ENCODE measurements at regions not wholly inside any gene's neighbourhood (a gene's known extent, or its start where the extent isn't known, plus 50 kb on each side); places are given as distances from the start of the nearest gene placed in this dataset.

DNA sequence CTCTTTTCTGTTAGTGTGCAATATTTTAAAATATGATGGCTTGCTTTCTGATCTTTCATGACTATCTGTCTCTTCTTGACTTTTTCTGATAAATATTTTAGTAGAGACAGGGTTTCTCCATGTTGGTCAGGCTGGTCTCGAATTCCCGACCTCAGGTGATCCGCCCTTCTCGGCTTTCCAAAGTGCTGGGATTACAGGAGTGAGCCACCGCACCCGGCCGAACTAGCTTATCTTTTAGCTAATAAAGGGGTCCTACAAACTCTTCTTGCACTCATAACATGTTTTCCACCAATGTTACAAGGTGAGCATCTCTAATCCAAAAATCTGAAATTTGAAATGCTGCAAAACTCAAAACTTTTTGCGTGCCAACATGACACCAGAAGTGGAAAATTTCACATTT is 535.2 kb upstream of the PCDH20 start:
- TF ChIP-seq, protein P1, sequence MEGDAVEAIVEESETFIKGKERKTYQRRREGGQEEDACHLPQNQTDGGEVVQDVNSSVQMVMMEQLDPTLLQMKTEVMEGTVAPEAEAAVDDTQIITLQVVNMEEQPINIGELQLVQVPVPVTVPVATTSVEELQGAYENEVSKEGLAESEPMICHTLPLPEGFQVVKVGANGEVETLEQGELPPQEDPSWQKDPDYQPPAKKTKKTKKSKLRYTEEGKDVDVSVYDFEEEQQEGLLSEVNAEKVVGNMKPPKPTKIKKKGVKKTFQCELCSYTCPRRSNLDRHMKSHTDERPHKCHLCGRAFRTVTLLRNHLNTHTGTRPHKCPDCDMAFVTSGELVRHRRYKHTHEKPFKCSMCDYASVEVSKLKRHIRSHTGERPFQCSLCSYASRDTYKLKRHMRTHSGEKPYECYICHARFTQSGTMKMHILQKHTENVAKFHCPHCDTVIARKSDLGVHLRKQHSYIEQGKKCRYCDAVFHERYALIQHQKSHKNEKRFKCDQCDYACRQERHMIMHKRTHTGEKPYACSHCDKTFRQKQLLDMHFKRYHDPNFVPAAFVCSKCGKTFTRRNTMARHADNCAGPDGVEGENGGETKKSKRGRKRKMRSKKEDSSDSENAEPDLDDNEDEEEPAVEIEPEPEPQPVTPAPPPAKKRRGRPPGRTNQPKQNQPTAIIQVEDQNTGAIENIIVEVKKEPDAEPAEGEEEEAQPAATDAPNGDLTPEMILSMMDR (IDR thresholded peaks at IDR 0.05; ENCODE audit: low read depth, low read length) = no peak
- TF ChIP-seq EZH2phosphoT487 (IDR thresholded peaks at IDR 0.05; ENCODE audit: low read depth) = no peak
